ENCODE measurements at regions not wholly inside any gene's neighbourhood (a gene's known extent, or its start where the extent isn't known, plus 50 kb on each side); places are given as distances from the start of the nearest gene placed in this dataset.

DNA sequence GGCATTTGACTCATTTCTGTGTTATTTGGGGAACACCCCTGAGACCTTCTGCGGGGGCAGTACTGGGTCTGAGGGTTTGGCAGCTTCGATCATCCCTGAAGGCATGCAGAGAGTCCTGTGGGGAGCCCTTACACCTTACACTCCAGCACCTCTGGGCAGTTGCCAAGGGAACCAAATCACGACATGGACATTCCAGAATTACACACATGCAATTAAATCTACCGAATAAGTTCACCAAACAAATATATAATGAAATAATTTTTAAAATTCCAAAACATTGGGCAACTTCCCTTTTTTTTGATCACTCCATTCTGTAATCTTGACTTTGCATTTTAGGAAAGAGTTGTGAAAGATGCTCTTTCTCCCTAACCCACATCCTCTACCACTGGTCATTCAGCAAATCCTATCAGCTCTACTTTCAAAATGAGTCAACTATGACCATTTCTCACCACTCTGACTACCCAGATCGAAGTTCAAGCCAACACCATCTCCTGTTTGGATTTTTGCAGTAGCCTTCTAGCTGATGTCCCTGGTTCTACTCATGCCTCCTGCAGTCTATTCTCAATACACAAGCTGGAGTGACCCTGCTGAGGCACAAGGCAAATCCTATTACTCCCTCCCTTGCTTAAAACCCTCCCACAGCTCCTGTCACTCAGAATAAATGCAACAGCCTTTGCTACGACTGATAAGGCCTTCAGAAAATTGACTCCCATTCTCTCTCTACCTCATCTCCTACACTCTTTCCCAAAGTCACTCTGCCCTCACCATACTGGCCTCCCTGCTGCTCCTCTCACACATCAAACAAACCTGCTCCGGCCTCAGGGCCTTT, 533.3 kb downstream of the HACE1 start:
- in situ Hi-C loops (cut with MboI; ENCODE audit: low sequenced_read_pairs): no loop called here

DNA sequence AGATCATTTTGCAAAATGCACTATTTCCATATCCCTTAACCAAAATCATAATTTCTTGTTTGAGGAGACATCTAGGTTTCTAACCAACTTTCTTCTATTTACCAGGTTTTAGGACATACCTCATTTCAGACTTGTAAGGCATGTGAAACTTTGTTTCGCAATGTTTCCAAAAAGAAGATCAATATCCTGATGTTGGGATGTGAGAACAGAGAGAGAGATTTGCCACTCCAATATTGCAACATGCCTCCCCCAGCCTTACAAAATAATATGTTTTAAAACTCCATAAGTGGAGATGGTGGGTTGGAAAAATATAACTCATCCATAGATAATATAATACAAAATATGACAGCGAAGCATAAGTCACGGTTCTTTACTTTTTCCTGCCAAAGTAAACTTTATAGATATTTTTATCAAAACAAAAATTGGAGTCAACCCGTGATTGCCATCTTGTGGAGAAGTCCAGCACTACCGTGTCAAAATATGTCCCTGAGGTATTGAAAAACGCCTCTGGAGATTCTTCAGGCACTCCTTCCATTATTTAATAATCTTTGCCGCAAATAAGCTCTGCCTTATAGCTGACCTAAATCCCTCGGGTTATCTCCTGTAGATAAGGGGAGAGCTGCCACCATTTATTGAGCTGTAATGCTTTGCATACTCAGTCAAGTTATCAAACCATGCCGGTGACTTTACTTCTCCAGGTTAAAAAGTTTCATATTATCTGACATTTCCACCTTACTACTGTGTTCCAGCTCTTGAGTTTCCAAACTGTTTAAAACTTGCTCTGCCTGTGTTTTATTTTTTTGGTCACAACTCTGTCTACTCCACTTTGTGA, 534.2 kb downstream of the HACE1 start:
- in situ Hi-C loops (cut with MboI; ENCODE audit: low sequenced_read_pairs): no loop called here

DNA sequence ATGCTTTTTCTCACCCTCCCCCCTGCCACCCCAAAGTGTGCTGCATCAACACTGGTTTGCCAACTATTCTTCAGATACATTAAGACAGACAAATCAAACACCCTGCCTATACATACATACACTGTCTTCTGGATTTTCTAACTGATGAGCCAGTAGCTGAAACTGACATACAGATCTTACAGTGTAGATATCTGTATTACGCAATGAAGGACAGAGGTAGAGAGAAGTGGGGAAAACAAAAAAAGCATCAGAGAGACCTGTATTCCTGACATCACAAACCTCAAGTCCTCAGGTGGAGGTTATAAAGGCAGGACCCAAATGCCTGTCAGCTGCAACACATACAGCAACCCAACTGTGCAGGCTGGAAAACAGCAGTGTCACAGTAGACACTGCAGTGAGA, 535.4 kb downstream of the HACE1 start:
- in situ Hi-C loops (cut with MboI; ENCODE audit: low sequenced_read_pairs): no loop called here

DNA sequence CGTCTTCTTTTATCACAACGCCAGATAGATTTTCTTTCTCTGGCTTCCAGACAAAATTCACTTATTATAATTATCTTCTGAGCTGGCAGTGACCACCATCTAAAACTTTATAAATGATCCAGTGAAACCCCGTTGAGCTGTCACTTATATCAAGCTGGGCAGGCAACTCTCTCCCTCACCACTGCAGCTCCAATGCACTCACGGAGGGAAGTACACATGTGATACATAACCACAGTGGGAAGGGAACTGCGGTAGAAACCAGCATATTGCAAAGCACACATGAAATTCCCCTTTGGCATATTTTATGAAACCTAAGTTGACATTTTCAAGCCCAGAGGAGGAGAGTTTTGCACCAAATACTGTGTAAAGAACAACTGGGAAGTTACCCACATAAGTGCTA, 536.9 kb downstream of the HACE1 start:
- in situ Hi-C loops (cut with MboI; ENCODE audit: low sequenced_read_pairs): no loop called here

DNA sequence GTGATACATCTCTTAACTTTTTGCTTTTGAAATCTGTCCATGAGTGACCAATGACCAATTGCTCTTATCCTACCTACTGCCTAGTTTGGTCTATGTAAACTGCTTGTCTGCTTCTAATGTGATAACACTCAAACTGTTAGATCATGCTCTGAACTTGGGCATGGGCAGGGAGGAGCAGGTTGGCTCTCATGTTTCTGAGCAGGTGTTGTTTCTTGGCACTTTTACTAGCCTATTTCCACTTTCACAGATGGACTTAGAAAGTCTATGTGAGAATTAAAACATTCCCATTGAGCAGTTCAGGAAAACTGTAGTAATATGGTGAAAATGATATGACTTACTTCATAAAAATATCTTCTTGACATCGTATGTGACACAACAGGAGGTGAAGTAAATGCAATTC, 538.4 kb downstream of the HACE1 start:
- in situ Hi-C loops (cut with MboI; ENCODE audit: low sequenced_read_pairs): no loop called here

DNA sequence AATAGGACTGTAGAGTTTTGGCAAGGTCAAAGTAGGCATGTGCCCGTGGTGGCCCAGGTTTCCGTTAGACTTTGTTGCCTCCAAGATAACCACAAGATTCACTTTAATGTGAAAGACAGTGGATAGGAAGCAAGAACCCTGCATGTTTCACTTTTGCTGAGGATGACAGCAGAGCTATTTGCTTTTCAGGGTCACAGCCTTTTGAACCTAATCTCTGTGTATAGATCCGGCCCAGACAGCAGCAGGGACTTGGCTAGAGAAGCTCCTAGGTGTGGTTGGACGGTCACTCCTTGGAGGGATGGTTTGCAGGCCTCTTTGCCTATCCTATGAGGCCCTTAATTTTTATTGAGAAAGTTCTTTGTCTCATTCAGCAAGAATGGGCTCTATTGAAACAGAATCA, 538.8 kb downstream of the HACE1 start:
- in situ Hi-C loops (cut with MboI; ENCODE audit: low sequenced_read_pairs): no loop called here

DNA sequence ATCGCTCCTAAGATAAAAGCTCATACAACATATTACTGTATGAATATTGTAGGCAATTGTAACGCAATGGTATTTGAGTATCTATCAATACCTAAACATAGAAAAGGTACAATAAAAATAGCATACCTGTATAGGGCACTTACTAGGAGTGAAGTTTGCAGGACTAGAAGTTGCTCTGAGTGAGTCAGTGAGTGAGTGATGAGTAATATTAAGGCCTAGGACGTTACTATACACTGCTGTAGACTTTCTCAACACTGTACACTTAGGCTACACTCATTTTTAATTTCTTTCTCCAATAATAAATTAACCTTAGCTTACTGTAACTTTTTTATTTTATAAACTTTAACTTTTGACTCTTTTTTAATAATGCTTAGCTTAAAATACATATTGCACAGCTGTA, 546.9 kb downstream of the HACE1 start:
- in situ Hi-C loops (cut with MboI; ENCODE audit: low sequenced_read_pairs): no loop called here

DNA sequence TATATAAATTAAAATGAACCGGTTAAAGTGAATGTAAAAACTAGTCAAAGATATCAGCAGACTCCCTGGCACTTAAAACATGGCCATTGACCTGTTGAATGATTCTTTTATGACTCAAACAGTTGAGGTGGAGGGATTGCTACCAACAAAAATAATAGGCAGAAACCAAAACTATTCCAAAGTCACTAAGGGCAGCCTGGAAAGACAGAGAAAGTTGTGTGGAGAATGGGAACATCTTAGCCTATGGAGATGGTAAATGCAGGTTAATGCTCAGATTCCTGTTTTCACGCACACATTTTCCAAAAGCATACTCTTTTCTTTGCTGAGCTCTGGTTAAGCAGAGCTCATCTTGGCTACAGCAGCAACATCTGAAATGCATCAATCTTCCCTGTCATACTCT, 553.5 kb downstream of the HACE1 start:
- in situ Hi-C loops (cut with MboI; ENCODE audit: low sequenced_read_pairs): no loop called here

DNA sequence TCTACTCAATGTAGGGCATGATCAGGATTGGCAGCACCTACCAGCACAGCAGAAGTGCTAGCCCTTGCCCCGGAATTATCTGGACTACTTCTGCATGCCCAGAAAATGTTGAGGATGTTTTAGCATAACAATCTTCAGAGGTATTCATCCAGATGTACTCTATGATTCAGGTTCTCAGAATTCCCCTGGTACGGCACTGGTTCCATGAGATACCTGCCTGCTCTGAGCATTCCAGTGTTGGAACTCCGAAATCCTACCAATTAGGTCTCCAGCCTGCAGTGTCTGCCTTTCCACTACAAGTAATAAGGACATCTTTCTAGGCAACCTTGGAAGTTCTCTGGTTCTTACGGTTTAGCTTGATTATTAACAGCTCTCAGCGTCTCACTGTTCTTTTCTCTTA, 554.5 kb downstream of the HACE1 start:
- in situ Hi-C loops (cut with MboI; ENCODE audit: low sequenced_read_pairs): no loop called here

DNA sequence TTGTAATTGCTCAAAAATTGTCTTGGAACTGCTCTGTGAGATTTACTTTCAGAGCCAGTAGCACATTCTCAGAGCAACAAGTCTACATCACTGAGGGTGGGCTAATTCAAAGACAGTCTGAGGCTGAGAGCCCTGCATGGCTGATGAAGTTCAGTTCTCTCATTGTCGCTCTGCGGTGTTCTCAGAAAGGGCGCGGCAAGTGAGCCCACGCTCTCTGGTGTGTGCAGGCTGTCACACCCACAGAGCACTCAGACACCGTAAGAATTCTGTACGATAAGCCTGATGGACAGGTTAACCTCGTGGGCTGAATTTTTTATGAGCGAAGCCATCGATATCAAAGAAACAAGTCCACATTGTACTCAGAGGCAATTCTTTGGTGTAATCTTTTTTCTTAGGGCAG, 557.8 kb downstream of the HACE1 start:
- in situ Hi-C loops (cut with MboI; ENCODE audit: low sequenced_read_pairs): no loop called here

DNA sequence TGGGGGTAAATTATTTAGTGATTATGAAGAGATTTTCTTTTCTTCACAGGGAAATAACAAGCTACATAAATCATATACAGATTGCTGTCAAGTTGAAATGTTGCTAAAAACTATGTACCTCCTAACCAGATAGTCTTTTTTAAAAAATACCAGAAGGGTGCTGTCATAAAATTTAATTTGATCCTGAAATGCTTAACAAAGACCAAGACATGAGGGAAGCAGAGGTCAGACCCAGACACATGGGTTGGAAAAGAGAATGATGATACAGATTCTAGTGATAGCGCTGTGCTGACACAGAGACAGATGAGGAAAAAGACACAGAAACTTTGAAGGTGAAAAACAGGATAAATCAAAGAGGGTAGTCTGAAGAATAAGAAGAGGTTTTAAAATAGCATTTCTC, 573.1 kb downstream of the HACE1 start:
- in situ Hi-C loops (cut with MboI; ENCODE audit: low sequenced_read_pairs): no loop called here

DNA sequence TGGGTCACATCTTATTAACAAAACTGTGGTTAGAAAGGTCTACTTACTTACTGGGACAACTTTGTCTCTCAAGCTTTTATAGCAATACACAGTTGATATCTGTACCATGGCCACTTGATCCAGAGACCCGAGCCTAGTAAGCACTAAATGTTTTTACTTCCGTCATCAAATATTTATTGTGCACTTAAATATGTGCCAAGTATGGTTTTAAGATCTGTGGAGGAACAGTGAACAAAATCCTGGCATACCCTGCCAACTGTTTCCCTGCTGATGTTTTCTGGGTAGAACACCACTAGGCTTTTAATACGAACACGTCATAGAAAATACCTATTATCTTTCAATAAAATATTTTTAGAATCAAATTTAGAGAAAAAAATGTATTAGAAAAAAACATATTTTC, 574.8 kb downstream of the HACE1 start:
- in situ Hi-C loops (cut with MboI; ENCODE audit: low sequenced_read_pairs): no loop called here

DNA sequence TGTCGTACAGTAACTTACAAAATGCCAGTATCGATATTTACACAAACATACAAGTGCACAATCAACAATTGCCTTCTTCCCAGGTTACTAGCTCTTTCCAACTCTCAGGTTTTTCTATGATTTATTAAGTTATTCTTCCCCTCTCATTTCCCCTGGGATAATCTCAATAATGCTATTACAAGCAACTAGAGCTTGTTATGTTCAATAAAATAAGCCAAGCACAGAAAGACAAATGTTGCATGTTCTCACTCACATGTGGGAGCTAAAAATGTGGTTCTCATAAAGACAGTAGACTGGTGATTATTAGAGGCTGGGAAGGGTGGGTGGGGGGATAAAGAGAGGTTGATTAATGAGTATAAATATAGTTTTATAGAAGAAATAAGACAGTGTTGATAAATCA, 577.1 kb downstream of the HACE1 start:
- in situ Hi-C loops (cut with MboI; ENCODE audit: low sequenced_read_pairs): no loop called here

DNA sequence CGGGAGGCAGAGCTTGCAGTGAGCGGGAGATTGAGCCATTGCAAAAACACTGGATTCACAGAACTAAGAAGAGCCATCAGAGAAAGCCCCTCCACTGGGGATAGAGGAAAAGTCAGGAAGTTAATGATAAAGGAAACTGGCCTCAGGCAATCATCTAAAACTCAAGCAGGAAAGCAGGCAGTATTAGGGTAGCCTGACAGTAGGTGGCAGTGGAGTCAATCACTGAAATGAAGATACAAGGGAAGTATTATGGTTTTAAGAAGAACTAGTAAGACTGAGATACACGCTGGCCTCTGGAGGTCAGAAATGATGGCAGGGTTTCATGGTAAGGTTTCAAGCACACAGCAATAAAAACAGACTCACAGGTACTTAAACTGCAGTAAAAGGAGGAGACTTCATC, 578.3 kb downstream of the HACE1 start:
- in situ Hi-C loops (cut with MboI; ENCODE audit: low sequenced_read_pairs): no loop called here

DNA sequence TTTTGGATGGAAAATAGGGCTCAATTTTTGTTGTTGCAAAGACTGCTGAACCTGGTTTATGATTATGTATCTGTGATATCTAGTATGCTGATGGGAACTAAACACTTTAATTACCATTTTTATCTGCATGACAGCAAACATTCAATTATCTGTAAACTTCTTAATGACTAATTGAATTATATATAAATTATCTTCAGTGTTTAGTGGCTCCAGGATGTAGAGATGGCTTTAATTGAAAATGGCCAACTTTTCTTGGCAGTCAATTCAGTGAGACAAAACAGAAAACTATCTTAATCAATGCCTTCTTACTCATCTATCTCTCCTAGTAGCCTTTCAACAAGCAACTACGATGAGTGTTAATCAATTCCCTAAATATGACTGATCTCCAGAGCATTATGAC, 591.3 kb downstream of the HACE1 start:
- in situ Hi-C loops (cut with MboI; ENCODE audit: low sequenced_read_pairs): no loop called here

DNA sequence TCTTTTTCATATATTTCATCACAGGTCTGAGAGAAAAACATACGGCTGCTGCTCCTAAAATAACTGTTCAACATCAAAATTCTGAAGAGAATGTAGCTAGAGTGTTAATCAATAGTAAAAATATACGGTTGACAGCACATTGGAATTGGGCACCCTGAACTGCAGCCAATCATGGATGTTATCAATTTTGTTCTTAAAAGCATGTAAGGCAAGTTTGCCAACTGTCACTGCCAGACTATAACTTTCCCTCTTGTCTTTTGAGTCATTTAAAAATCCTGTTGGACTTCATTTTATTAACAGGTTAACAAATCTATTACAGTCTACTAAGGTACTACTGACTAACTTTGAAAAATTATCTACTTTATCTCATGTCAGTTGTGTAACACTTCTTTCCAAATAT, 592.8 kb downstream of the HACE1 start:
- in situ Hi-C loops (cut with MboI; ENCODE audit: low sequenced_read_pairs): no loop called here

DNA sequence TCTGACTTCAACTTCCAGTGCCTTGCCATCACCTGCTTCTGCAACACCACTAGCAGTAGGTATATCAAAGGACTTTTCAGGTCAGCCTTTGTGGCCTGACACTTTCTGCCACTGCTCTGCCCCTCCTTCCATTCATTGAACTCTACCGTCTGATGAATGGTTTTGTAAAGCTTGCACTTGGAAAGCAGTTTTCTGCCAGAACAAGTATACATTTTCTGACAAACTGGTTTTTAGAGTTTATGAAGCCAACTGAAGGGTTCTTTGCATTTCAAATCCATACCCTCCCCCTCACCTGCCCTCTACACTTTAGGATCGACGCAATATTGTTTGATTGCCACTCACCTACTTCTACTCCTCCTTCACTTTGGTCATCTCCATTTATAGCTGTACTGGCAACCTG, 603.1 kb downstream of the HACE1 start:
- in situ Hi-C loops (cut with MboI; ENCODE audit: low sequenced_read_pairs): no loop called here

DNA sequence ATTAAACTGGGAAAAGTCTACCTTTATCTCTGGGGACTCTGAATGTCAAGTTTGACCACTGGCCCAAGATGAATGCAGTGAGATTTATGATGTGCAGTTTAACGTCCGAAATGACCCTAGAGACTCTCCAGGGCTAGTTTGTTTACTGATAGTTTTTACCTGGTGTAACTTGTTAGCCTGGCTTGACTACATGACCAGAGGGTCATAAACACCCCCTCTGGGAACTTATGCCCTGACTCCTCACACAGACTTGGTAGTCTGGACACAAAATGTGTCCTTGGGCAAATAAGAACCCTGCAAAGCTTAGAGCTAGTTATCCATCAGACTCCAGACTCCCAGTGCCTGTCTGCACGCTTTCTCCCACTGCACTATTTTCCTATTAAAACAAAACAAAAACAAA, 606.5 kb downstream of the HACE1 start:
- in situ Hi-C loops (cut with MboI; ENCODE audit: low sequenced_read_pairs): no loop called here

DNA sequence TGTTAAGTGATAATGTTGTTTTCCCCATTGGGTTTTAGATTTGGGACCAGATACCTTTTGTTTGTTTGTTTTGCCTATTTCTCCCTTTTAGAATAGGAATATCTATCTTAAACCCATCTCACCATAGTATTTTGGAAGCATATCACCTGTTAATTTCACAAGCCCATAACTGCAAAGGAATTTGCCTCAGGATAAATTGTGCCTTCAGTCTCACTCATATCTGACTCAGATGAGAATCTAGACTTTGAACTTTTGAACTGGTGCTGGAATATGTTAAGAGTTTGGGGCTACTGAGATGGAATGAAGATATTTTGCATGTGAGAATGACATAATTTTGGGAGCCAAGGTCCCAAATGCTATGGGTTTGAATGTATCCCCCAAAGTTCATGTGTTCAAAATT, 607.4 kb downstream of the HACE1 start:
- in situ Hi-C loops (cut with MboI; ENCODE audit: low sequenced_read_pairs): no loop called here

DNA sequence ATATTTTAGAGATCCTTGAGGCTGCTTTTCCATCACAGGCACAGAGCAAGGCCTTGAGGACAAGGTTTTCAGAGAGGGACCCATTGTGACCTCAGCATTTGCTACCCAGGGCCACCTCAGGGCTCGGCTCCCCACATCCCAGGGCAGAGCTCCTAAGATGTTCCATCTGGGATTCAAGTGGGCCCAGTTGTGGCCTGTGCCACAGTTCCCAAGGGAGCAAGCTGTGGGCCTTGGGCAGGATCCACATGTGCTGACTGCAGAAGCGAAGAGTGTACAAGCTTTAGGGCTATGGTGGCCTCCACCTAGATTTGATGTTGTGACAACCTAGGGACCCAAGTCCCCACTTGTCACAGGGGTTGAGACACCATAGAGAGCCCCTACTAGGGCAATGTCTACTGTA, 608.1 kb downstream of the HACE1 start:
- in situ Hi-C loops (cut with MboI; ENCODE audit: low sequenced_read_pairs): no loop called here

DNA sequence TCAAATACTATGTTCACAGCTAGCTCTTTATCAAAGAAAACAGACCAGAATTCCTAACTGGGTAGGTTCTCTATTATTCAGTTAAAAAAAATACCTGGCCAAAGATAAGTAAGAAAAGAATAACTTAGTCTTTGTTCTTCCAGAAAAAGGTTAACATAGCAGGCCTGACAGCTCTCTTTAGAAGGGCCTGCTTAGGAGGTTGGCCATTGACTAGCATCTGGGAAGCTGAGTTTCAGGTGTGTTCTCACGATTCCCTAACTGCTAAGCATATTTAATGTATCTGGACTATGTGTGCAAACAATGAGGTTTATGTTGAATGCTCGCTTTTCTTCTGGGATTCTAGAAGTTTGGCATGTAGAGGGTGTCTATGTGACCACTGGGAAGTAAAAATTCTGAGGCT, 618.9 kb downstream of the HACE1 start:
- in situ Hi-C loops (cut with MboI; ENCODE audit: low sequenced_read_pairs): no loop called here

DNA sequence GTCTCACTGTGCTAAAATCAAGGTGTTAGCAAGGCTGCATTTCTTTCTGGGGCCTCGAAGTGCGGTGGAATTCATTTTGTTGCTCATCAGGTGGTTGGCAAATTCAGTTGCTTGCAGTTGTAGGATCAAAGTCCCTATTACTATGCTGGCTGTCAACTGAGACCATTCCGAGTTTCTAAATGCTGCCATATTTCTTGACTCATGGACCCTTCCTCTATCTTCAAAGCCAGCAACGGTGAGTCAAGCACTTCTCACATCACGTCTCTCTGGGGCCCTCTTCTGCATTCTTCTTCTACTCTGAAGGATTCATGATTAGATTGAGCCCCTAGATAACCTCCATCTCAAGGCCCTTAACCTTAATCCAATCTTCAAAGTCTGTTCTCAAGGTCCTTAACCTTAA, 619.7 kb downstream of the HACE1 start:
- in situ Hi-C loops (cut with MboI; ENCODE audit: low sequenced_read_pairs): no loop called here
